H1 (cell line): ENCODE measurements at regions not wholly inside any gene's neighbourhood (a gene's known extent, or its start where the extent isn't known, plus 50 kb on each side); places are given as distances from the start of the nearest gene placed in this dataset.

ENCODE experiments used
- CTCF ChIA-PET: fragments of 300-600 bp; sonication (Branson Sonifier 250); formaldehyde crosslinking; loops from one replicate; lab custom pipeline; 2021; ENCODE audit not compliant: partially characterized antibody; lab: Charles Lee
- POLR2A ChIA-PET: fragments of 300-600 bp; sonication (Branson Sonifier 250); formaldehyde crosslinking; loops from one replicate; lab custom pipeline; 2021; ENCODE audit warnings: inconsistent platforms; ENCODE audit not compliant: partially characterized antibody; lab: Charles Lee
- DNase-seq, 2 experiments: peaks; one replicate each; pipeline versions ENCODE4 v3.0.0 to v3.0.0-alpha.2; 2010 to 2022; ENCODE audit warnings: low spot score in 2 of 2, low read depth in 1 of 2, mixed read lengths in 1 of 2
- FAIRE-seq: peaks from 2 replicates; lab custom pipeline; 2011; peaks lifted over from hg19 to GRCh38; lab: Jason Lieb, UNC
- H2AFZ ChIP-seq: 2 replicates; pipeline ENCODE4 v1.8.1; 2012; ENCODE audit warnings: low read length, inconsistent platforms
- H2AK5ac ChIP-seq: 2 replicates; pipeline ENCODE4 v1.6.1; 2013; ENCODE audit warnings: low read depth, low read length
- H2BK120ac ChIP-seq: replicated peaks from 2 replicates; pipeline ENCODE3; 2013; ENCODE audit warnings: low read depth, low read length, inconsistent platforms
- H2BK12ac ChIP-seq: 2 replicates; pipeline ENCODE4 v1.6.1; 2013; ENCODE audit warnings: low read depth, low read length
- H2BK15ac ChIP-seq: 2 replicates; pipeline ENCODE4 v1.6.1; 2013; ENCODE audit warnings: low read length
- H2BK20ac ChIP-seq: 2 replicates; pipeline ENCODE4 v1.6.1; 2013; ENCODE audit warnings: low read length
- H2BK5ac ChIP-seq: 2 replicates; pipeline ENCODE4 v1.6.1; 2013; ENCODE audit warnings: low read depth, low read length
- H3K14ac ChIP-seq: 2 replicates; pipeline ENCODE4 v1.6.1; 2013; ENCODE audit warnings: inconsistent platforms; ENCODE audit not compliant: insufficient read length
- H3K18ac ChIP-seq: 2 replicates; pipeline ENCODE4 v1.6.1; 2013; ENCODE audit warnings: low read length; ENCODE audit errors: extremely low read depth
- H3K23ac ChIP-seq: 2 replicates; pipeline ENCODE4 v1.6.1; 2013; ENCODE audit warnings: inconsistent platforms; ENCODE audit not compliant: insufficient read length
- H3K23me2 ChIP-seq: 2 replicates; pipeline ENCODE4 v1.6.1; 2013; ENCODE audit warnings: low read depth, low read length
- H3K27ac ChIP-seq: 2 replicates; pipeline ENCODE4 v1.6.1; 2011; ENCODE audit warnings: low read depth, low read length, inconsistent platforms
- H3K27me3 ChIP-seq, 4 experiments: replicated peaks in 1 of 4; 1 replicate in 1 of 4; 2 replicates in 3 of 4; pipeline versions ENCODE4 v1.6.1 to v1.8.1; 2011 to 2013; ENCODE audit warnings: low read length in 3 of 4, mild to moderate bottlenecking in 3 of 4, inconsistent platforms in 2 of 4, mixed read lengths in 2 of 4, moderate library complexity in 1 of 4; ENCODE audit not compliant: control insufficient read depth in 3 of 4, insufficient read depth in 3 of 4; ENCODE audit errors: extremely low read depth in 1 of 4
- H3K36me3 ChIP-seq, 4 experiments: 2 replicates each; pipeline versions ENCODE4 v1.6.1 to v1.8.1; 2011 to 2013; ENCODE audit warnings: mild to moderate bottlenecking in 4 of 4, low read length in 3 of 4, moderate library complexity in 2 of 4, control low read depth in 1 of 4, inconsistent platforms in 1 of 4; ENCODE audit not compliant: insufficient read depth in 4 of 4, control insufficient read depth in 2 of 4
- H3K4ac ChIP-seq: replicated peaks from 2 replicates; pipeline ENCODE3; 2013; ENCODE audit warnings: low read length, low read depth, mixed read lengths, inconsistent platforms; ENCODE audit not compliant: insufficient read length
- H3K4me1 ChIP-seq, 4 experiments: replicated peaks in 1 of 4; 1 replicate in 1 of 4; 2 replicates in 3 of 4; pipeline versions ENCODE4 v1.6.1 to v1.8.1; 2011 to 2013; ENCODE audit warnings: low read length in 3 of 4, inconsistent platforms in 2 of 4, mixed read lengths in 1 of 4; ENCODE audit not compliant: insufficient read depth in 4 of 4, control insufficient read depth in 3 of 4
- H3K4me2 ChIP-seq, 2 experiments: 2 replicates each; pipeline versions ENCODE4 v1.6.1 to v1.8.1; 2011 to 2013; ENCODE audit warnings: low read depth in 2 of 2, low read length in 2 of 2, control low read depth in 1 of 2, inconsistent platforms in 1 of 2, mild to moderate bottlenecking in 1 of 2; ENCODE audit not compliant: insufficient read depth in 1 of 2
- H3K4me3 ChIP-seq, 4 experiments: fragments of 200-600, 300-600 bp in 1 of 4; sonication (generic), shearing (Covaris generic), sonication (Bioruptor Twin) in 1 of 4; 2 replicates each; pipeline versions ENCODE4 v1.5.1 to v1.8.1; 2011 to 2016; ENCODE audit warnings: low read length in 4 of 4, low read depth in 3 of 4, control low read depth in 2 of 4, inconsistent platforms in 2 of 4, mild to moderate bottlenecking in 2 of 4, mixed read lengths in 1 of 4, moderate library complexity in 1 of 4; ENCODE audit not compliant: insufficient read depth in 2 of 4; ENCODE audit errors: extremely low read depth in 1 of 4
- H3K56ac ChIP-seq: replicated peaks from 2 replicates; pipeline ENCODE3; 2013; ENCODE audit warnings: low read depth, mild to moderate bottlenecking, mixed read lengths, low read length, inconsistent platforms; ENCODE audit not compliant: insufficient read length
- H3K79me1 ChIP-seq: 2 replicates; pipeline ENCODE4 v1.6.1; 2013; ENCODE audit warnings: low read depth, low read length, control low read depth
- H3K79me2 ChIP-seq, 2 experiments: 2 replicates each; pipeline versions ENCODE4 v1.6.1 to v1.8.1; 2012 to 2013; ENCODE audit warnings: low read length in 2 of 2, mild to moderate bottlenecking in 2 of 2, inconsistent platforms in 1 of 2; ENCODE audit not compliant: insufficient read depth in 2 of 2, control insufficient read depth in 1 of 2
- H3K9ac ChIP-seq, 4 experiments: replicated peaks in 1 of 4; 1 replicate in 1 of 4; 2 replicates in 3 of 4; pipeline versions ENCODE4 v1.6.1 to v1.8.1; 2011 to 2013; ENCODE audit warnings: low read depth in 3 of 4, low read length in 3 of 4, control low read depth in 2 of 4, mild to moderate bottlenecking in 2 of 4, moderate library complexity in 2 of 4, inconsistent platforms in 1 of 4; ENCODE audit errors: extremely low read depth in 1 of 4
- H3K9me3 ChIP-seq, 2 experiments: 2 replicates each; pipeline versions ENCODE4 v1.6.1 to v1.8.1; 2012 to 2013; ENCODE audit warnings: mild to moderate bottlenecking in 2 of 2, moderate library complexity in 2 of 2, control low read depth in 1 of 2, inconsistent platforms in 1 of 2, low read depth in 1 of 2, low read length in 1 of 2, mixed read lengths in 1 of 2; ENCODE audit not compliant: insufficient read depth in 2 of 2
- H4K20me1 ChIP-seq, 2 experiments: replicated peaks in 1 of 2; 2 replicates each; pipeline versions ENCODE3 to v1.8.1; 2011 to 2013; ENCODE audit warnings: inconsistent platforms in 2 of 2, low read length in 2 of 2, mild to moderate bottlenecking in 1 of 2; ENCODE audit not compliant: insufficient read depth in 2 of 2, control insufficient read depth in 1 of 2
- H4K5ac ChIP-seq: 2 replicates; pipeline ENCODE4 v1.6.1; 2013; ENCODE audit warnings: low read length, low read depth, mixed read lengths, inconsistent platforms; ENCODE audit not compliant: insufficient read length
- H4K8ac ChIP-seq: 2 replicates; pipeline ENCODE4 v1.8.0; 2013; ENCODE audit warnings: mild to moderate bottlenecking, moderate library complexity, low read length, inconsistent platforms; ENCODE audit not compliant: insufficient read depth; ENCODE audit errors: extremely low read depth
- H4K91ac ChIP-seq: replicated peaks from 2 replicates; pipeline ENCODE3; 2013; ENCODE audit warnings: low read length, mixed read lengths, inconsistent platforms; ENCODE audit not compliant: insufficient read length
- EZH2 ChIP-seq: fragments of 200-600 bp; sonication (generic); IDR thresholded peaks from 2 replicates; pipeline ENCODE4 v1.7.1; 2012; ENCODE audit warnings: low read depth, mild to moderate bottlenecking, moderate library complexity, low read length, inconsistent platforms; ENCODE audit not compliant: severe bottlenecking
- TF ChIP-seq, protein P1 (sequence below): fragments of 300-600 bp; sonication (generic); IDR thresholded peaks from 2 replicates; pipeline ENCODE4 v1.7.1; 2012; ENCODE audit warnings: low read length, moderate library complexity, mild to moderate bottlenecking, inconsistent platforms; ENCODE audit not compliant: insufficient replicate concordance

DNA sequence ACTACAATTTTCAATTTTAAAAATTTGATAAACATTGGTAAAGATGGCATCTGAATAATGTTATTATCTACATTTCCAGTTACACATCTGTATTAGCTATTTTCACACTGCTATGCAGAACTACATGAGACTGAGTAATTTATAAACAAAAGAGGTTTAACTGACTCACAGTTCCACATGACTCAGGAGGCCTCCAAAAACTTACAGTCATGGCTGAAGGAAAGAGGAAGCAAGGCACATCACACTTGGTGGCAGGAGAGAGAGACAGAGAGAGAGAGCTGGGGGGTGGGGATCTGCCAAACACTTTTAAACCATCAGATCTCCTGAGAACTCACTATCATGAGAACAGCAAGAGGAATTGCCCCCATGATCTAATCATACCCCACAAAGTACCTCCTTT is 850.0 kb downstream of the LTN1 start:
- Histone ChIP-seq H3K4me3 (no peak overlapping the region), H2BK15ac (no peak overlapping the region), H3K4me2 (no peak overlapping the region), H3K23ac (no peak overlapping the region), H4K8ac (no peak overlapping the region), H3K79me1 (no peaks in the 10 kb centered on the region), H3K4ac (no peak overlapping the region), H3K18ac (no peak overlapping the region), H3K4me1 (no peaks in the 10 kb centered on the region), H3K27ac (no peak overlapping the region), H2BK20ac (no peak overlapping the region), H3K23me2 (no peaks in the 10 kb centered on the region), H2AK5ac (no peak overlapping the region), H3K9me3 (no peaks in the 10 kb centered on the region), H2BK120ac (no peak overlapping the region), H2AFZ (peak overlapping the region; percentile 95), H3K36me3 (no peaks in the 10 kb centered on the region), H4K20me1 (no peaks in the 10 kb centered on the region), H2BK5ac (no peak overlapping the region), H3K9ac (no peak overlapping the region), H3K14ac (no peak overlapping the region), H3K79me2 (no peaks in the 10 kb centered on the region), H4K91ac (no peak overlapping the region), H4K5ac (no peak overlapping the region), H3K56ac (no peak overlapping the region), H3K27me3 (no peaks in the 10 kb centered on the region), H2BK12ac (no peak overlapping the region)
- ChIA-PET POLR2A (no interaction called here), CTCF (no interaction called here)
- no peak for FAIRE-seq
- no peak for DNase-seq
- TF ChIP-seq EZH2: no peak
- TF ChIP-seq, protein P1, sequence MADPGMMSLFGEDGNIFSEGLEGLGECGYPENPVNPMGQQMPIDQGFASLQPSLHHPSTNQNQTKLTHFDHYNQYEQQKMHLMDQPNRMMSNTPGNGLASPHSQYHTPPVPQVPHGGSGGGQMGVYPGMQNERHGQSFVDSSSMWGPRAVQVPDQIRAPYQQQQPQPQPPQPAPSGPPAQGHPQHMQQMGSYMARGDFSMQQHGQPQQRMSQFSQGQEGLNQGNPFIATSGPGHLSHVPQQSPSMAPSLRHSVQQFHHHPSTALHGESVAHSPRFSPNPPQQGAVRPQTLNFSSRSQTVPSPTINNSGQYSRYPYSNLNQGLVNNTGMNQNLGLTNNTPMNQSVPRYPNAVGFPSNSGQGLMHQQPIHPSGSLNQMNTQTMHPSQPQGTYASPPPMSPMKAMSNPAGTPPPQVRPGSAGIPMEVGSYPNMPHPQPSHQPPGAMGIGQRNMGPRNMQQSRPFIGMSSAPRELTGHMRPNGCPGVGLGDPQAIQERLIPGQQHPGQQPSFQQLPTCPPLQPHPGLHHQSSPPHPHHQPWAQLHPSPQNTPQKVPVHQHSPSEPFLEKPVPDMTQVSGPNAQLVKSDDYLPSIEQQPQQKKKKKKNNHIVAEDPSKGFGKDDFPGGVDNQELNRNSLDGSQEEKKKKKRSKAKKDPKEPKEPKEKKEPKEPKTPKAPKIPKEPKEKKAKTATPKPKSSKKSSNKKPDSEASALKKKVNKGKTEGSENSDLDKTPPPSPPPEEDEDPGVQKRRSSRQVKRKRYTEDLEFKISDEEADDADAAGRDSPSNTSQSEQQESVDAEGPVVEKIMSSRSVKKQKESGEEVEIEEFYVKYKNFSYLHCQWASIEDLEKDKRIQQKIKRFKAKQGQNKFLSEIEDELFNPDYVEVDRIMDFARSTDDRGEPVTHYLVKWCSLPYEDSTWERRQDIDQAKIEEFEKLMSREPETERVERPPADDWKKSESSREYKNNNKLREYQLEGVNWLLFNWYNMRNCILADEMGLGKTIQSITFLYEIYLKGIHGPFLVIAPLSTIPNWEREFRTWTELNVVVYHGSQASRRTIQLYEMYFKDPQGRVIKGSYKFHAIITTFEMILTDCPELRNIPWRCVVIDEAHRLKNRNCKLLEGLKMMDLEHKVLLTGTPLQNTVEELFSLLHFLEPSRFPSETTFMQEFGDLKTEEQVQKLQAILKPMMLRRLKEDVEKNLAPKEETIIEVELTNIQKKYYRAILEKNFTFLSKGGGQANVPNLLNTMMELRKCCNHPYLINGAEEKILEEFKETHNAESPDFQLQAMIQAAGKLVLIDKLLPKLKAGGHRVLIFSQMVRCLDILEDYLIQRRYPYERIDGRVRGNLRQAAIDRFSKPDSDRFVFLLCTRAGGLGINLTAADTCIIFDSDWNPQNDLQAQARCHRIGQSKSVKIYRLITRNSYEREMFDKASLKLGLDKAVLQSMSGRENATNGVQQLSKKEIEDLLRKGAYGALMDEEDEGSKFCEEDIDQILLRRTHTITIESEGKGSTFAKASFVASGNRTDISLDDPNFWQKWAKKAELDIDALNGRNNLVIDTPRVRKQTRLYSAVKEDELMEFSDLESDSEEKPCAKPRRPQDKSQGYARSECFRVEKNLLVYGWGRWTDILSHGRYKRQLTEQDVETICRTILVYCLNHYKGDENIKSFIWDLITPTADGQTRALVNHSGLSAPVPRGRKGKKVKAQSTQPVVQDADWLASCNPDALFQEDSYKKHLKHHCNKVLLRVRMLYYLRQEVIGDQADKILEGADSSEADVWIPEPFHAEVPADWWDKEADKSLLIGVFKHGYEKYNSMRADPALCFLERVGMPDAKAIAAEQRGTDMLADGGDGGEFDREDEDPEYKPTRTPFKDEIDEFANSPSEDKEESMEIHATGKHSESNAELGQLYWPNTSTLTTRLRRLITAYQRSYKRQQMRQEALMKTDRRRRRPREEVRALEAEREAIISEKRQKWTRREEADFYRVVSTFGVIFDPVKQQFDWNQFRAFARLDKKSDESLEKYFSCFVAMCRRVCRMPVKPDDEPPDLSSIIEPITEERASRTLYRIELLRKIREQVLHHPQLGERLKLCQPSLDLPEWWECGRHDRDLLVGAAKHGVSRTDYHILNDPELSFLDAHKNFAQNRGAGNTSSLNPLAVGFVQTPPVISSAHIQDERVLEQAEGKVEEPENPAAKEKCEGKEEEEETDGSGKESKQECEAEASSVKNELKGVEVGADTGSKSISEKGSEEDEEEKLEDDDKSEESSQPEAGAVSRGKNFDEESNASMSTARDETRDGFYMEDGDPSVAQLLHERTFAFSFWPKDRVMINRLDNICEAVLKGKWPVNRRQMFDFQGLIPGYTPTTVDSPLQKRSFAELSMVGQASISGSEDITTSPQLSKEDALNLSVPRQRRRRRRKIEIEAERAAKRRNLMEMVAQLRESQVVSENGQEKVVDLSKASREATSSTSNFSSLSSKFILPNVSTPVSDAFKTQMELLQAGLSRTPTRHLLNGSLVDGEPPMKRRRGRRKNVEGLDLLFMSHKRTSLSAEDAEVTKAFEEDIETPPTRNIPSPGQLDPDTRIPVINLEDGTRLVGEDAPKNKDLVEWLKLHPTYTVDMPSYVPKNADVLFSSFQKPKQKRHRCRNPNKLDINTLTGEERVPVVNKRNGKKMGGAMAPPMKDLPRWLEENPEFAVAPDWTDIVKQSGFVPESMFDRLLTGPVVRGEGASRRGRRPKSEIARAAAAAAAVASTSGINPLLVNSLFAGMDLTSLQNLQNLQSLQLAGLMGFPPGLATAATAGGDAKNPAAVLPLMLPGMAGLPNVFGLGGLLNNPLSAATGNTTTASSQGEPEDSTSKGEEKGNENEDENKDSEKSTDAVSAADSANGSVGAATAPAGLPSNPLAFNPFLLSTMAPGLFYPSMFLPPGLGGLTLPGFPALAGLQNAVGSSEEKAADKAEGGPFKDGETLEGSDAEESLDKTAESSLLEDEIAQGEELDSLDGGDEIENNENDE: no peak
